Adrenal gland (tissue), 5 donors: ENCODE measurements at regions not wholly inside any gene's neighbourhood (a gene's known extent, or its start where the extent isn't known, plus 50 kb on each side); places are given as distances from the start of the nearest gene placed in this dataset.

ENCODE experiments used
- POLR2A ChIP-seq, 2 donors: fragments of 450-650 bp; IDR thresholded peaks; one replicate each; pipeline ENCODE4 v1.6.1; 2017; ENCODE audit warnings: antibody characterized with exemption in 2 of 2, mild to moderate bottlenecking in 2 of 2, moderate library complexity in 1 of 2
- TF ChIP-seq, protein P1 (sequence below), 6 experiments: fragments of 450-650 bp in 4 of 6; fragments of 200-600 bp in 2 of 6; sonication (generic) in 1 of 6; IDR thresholded peaks; 1 replicate in 5 of 6; 2 replicates in 1 of 6; pipeline versions ENCODE4 v1.5.1 to v1.8.0; 2016 to 2021; ENCODE audit warnings: antibody characterized with exemption in 6 of 6, mild to moderate bottlenecking in 2 of 6, moderate library complexity in 1 of 6
- donor health status: DM: no; HTN: no; CAD: no.

DNA sequence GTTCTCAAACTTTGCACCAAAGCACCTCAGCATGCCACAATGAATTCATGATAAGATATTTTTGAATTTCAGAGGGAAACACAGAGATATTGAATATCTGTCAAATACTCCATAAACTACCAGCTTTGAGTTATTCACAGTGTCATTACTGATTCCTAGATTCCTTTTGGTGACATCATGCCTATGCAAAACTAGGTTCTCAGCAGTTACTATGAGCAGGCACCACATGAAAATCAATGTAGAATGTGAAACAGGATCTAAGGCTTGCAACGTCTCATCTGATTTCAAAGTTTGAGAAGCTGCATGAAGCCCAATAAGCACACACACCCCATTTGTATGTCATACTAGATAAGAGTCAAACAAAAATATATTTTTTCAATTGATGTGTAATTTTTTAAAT lies 426.5 kb downstream of the NR2F1-AS1 start:
- TF ChIP-seq, protein P1, sequence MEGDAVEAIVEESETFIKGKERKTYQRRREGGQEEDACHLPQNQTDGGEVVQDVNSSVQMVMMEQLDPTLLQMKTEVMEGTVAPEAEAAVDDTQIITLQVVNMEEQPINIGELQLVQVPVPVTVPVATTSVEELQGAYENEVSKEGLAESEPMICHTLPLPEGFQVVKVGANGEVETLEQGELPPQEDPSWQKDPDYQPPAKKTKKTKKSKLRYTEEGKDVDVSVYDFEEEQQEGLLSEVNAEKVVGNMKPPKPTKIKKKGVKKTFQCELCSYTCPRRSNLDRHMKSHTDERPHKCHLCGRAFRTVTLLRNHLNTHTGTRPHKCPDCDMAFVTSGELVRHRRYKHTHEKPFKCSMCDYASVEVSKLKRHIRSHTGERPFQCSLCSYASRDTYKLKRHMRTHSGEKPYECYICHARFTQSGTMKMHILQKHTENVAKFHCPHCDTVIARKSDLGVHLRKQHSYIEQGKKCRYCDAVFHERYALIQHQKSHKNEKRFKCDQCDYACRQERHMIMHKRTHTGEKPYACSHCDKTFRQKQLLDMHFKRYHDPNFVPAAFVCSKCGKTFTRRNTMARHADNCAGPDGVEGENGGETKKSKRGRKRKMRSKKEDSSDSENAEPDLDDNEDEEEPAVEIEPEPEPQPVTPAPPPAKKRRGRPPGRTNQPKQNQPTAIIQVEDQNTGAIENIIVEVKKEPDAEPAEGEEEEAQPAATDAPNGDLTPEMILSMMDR (IDR thresholded peaks at IDR 0.05) = no peak
- TF ChIP-seq POLR2A (IDR thresholded peaks at IDR 0.05) = no peak
